Right lobe of liver (tissue), 6 donors: ENCODE measurements at regions not wholly inside any gene's neighbourhood (a gene's known extent, or its start where the extent isn't known, plus 50 kb on each side); places are given as distances from the start of the nearest gene placed in this dataset.

ENCODE experiments used
- ATAC-seq, 4 donors: fragments of 200-7000 bp; cut with Tn5 transposase; one replicate each; pipeline ENCODE4 v1.9.1; 2020; ENCODE audit warnings: mild to moderate bottlenecking in 4 of 4, moderate library complexity in 4 of 4
- DNase-seq, 3 donors: peaks; one replicate each; pipeline ENCODE4 v3.0.0-alpha.2; 2020
- H3K27ac ChIP-seq, 3 donors: fragments of 200-600 bp; one replicate each; pipeline ENCODE4 v1.8.0; 2022
- H3K27me3 ChIP-seq, 2 donors: fragments of 200-600 bp; one replicate each; pipeline ENCODE4 v1.8.0; 2022
- H3K36me3 ChIP-seq, 4 donors: fragments of 200-600 bp; sonication (generic) in 1 of 4; one replicate each; pipeline versions ENCODE4 v1.5.1 to v1.8.0; 2017 to 2022; ENCODE audit warnings: control low read depth in 1 of 4
- H3K4me1 ChIP-seq, 4 donors: fragments of 200-600 bp; sonication (generic) in 1 of 4; one replicate each; pipeline versions ENCODE4 v1.5.1 to v1.8.0; 2017 to 2022; ENCODE audit warnings: control low read depth in 1 of 4
- H3K4me3 ChIP-seq, 3 donors: fragments of 200-600 bp; one replicate each; pipeline ENCODE4 v1.8.0; 2022
- H3K9me3 ChIP-seq, 4 donors: fragments of 200-600 bp; sonication (generic) in 1 of 4; one replicate each; pipeline versions ENCODE4 v1.5.1 to v1.8.0; 2017 to 2022; ENCODE audit warnings: control low read depth in 1 of 4
- CTCF ChIP-seq, 4 donors: fragments of 200-600 bp in 3 of 4; fragments of 450-650 bp in 1 of 4; IDR thresholded peaks; one replicate each; pipeline versions ENCODE4 v1.5.1 to v1.8.0; 2016 to 2022; ENCODE audit warnings: antibody characterized with exemption in 4 of 4, mild to moderate bottlenecking in 2 of 4
- POLR2A ChIP-seq: fragments of 450-650 bp; IDR thresholded peaks from one replicate; pipeline ENCODE4 v1.6.1; 2017; ENCODE audit warnings: antibody characterized with exemption, mild to moderate bottlenecking
- WGBS: methylation state at CpG from one replicate; pipeline ENCODE4 v1.1.6; 2018; ENCODE audit warnings: low coverage, low lambda C conversion rate; ENCODE audit not compliant: insufficient coverage; ENCODE audit errors: missing lambda C conversion rate; 5-methylcytosine and 5-hydroxymethylcytosine counted together
- intact Hi-C, 2 donors: fragments of 100-400 bp; cut with DNase I; formaldehyde crosslinking; loops; one replicate each; pipeline versions ENCODE4 v1.11.2 to v1.14.1; 2022
- donor health status: DM: no; HTN: yes; CAD: no.
- donor health status: DM: no; HTN: no; CAD: no.
- donor health status: DM: no; HTN: no; CAD: no.
- donor health status: DM: no; HTN: yes; CAD: no.
- donor health status: DM: no; HTN: yes; CAD: no.

- DNase-seq (no peak), ATAC-seq (no peak)
- H3K4me3 ChIP-seq, result no peak overlapping the region
- no peaks in the 10 kb centered on the region for H3K27me3 ChIP-seq
- H3K9me3 ChIP-seq, result no peaks in the 10 kb centered on the region
- no peaks in the 10 kb centered on the region for H3K4me1 ChIP-seq
- 33% methylated on average over 1 of the region's 1 CpG for WGBS
- H3K27ac ChIP-seq, result no peak overlapping the region
- intact Hi-C loops, result no loop called here
- H3K36me3 ChIP-seq, result no peaks in the 10 kb centered on the region
- no peak for TF ChIP-seq CTCF (IDR thresholded peaks at IDR 0.05)
- TF ChIP-seq POLR2A, result no peak
Observed at GRCh38 chr7:10225275-10225674, 748.4 kb upstream of the PHF14 start.

GRCh38 chr7:10237306-10237705 is 736.4 kb upstream of the PHF14 start:
- 23% methylated on average over 2 of the region's 2 CpGs for WGBS
- Histone ChIP-seq H3K36me3 (no peaks in the 10 kb centered on the region), H3K9me3 (no peaks in the 10 kb centered on the region), H3K4me3 (no peak overlapping the region), H3K27me3 (no peaks in the 10 kb centered on the region), H3K4me1 (no peaks in the 10 kb centered on the region), H3K27ac (no peak overlapping the region)
- TF ChIP-seq CTCF (IDR thresholded peaks at IDR 0.05) (no peak), POLR2A (no peak)
- DNase-seq (peak in 1 of 3 donors; percentile 55), ATAC-seq (peak; percentile 59 to 91 (median 76))
- intact Hi-C loops, result no loop called here

- TF ChIP-seq POLR2A, result no peak
- TF ChIP-seq CTCF (IDR thresholded peaks at IDR 0.05), result no peak
- Histone ChIP-seq H3K36me3 (no peaks in the 10 kb centered on the region), H3K4me1 (no peaks in the 10 kb centered on the region), H3K4me3 (no peak overlapping the region), H3K9me3 (no peaks in the 10 kb centered on the region), H3K27me3 (no peaks in the 10 kb centered on the region), H3K27ac (no peak overlapping the region)
- intact Hi-C loops, result no loop called here
- no peak for ATAC-seq
- DNase-seq, result no peak
- 24% methylated on average over 1 of the region's 1 CpG for WGBS
Observed at GRCh38 chr7:10238641-10239040, 735.0 kb upstream of the PHF14 start.

- intact Hi-C loops, result no loop called here
- DNase-seq (no peak), ATAC-seq (peak in 3 of 4 donors; percentile 31 to 57 (median 38))
- Histone ChIP-seq H3K27ac (peak overlapping the region in 1 of 3 donors; percentile 1), H3K4me3 (no peak overlapping the region), H3K9me3 (no peaks in the 10 kb centered on the region), H3K27me3 (no peaks in the 10 kb centered on the region), H3K4me1 (no peaks in the 10 kb centered on the region), H3K36me3 (no peaks in the 10 kb centered on the region)
- 26% methylated on average over 3 of the region's 3 CpGs for WGBS
- TF ChIP-seq CTCF (IDR thresholded peaks at IDR 0.05), result no peak
- no peak for TF ChIP-seq POLR2A
Observed at GRCh38 chr7:10239695-10240345, 733.9 kb upstream of the PHF14 start.

GRCh38 chr7:10245406-10245805 is 728.3 kb upstream of the PHF14 start:
- no peak for ATAC-seq
- intact Hi-C loops, result no loop called here
- TF ChIP-seq CTCF (IDR thresholded peaks at IDR 0.05) (no peak), POLR2A (no peak)
- no peak for DNase-seq
- Histone ChIP-seq H3K27me3 (no peaks in the 10 kb centered on the region), H3K36me3 (no peaks in the 10 kb centered on the region), H3K4me3 (no peak overlapping the region), H3K9me3 (no peaks in the 10 kb centered on the region), H3K4me1 (no peaks in the 10 kb centered on the region), H3K27ac (no peak overlapping the region)
